Medulla oblongata (tissue), 1 donor: ENCODE measurements at regions not wholly inside any gene's neighbourhood (a gene's known extent, or its start where the extent isn't known, plus 50 kb on each side); places are given as distances from the start of the nearest gene placed in this dataset.

ENCODE experiments used
- DNase-seq: peaks from one replicate; pipeline ENCODE4 v3.0.0-alpha.2; 2015; ENCODE audit errors: extremely low spot score

DNA sequence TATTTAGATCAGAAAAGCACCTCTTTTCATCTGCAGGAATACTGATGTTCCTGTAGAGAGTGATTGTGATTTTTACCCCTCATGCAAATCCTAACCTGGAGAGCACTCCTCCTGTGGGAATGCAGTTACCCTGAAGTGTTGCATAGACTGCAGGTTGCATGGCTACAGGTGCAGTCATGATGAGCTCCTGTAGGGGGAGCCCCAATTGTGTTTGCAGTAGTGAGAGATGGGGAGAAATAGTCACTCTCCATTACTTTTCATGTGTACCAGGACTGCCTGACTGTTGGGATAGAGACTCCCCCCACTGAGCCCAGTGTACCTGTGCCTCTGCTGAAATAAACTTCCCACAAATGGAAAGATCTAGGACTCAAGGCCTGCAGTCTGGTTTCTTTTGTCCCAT, 1086.5 kb downstream of the SLC6A15 start:
- peak; percentile 36 for DNase-seq

DNA sequence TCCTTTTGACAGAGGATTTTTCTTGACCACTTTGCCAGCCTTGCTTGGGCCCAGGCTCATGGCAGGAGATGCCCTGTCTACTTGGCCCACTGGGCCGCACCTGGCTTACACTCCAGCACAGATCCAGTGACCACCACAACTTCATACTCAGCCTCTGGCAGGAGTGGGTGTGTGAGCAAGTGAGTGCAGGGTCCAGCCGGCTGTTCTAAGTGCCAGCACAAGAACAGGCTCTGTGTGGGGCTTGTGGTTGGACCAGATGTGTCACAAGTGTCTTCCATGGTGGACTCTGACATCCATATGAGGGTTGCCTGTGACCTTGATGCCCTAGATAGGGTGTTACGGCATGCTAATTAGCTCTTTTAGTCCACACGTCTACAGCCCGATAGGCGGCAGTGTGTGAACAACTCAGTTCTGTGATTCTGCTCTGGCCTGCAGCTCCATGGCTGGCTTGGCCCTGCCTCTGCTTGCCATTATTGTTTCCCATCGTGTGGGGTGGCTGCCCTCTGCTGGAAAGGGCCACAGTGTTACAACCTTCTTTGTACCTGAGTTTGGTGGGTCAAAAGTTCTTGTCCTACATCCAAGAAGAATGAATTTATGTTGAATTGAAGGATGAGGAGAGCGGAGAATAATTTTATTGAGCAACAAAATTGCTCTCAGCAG, 1089.1 kb downstream of the SLC6A15 start:
- DNase-seq = peak; percentile 61

DNA sequence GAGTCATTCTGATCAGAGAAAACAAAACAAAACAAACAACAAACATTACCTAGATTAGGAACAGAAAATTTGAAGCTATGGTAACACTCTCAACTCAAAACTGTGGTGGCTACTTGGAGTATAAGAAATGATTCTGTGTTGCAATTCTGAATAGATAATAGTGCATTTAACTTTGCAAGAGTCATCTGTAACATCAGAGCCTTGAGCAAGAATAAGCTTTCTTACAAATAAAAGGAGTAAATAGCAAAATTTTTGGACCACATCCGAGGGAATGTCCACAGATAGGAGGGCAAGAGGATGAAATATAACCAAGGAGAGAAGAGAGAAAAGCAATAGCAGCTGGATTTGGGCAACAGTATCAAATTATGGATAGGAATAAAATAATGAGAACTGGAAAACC, 1090.6 kb downstream of the SLC6A15 start:
- DNase-seq = no peak

DNA sequence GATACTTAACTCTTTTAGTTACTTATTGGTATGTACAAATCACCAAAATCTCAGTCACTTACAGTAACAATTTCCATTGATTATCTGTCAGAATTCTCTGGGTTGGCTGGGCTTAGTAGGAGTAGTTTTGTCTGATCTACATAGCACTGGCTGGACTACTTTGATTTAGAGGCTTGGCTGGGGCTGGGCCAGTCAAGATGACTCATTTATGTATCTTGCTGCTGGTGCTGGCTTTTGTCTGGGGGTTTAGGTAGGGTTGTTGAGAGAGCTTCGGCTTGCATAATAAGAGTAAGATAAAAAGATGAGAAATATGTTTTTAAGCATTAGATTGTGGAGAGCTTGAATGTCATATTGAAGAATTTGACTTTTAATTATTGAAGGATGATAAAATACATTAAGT, 1093.7 kb downstream of the SLC6A15 start:
- no peak for DNase-seq

DNA sequence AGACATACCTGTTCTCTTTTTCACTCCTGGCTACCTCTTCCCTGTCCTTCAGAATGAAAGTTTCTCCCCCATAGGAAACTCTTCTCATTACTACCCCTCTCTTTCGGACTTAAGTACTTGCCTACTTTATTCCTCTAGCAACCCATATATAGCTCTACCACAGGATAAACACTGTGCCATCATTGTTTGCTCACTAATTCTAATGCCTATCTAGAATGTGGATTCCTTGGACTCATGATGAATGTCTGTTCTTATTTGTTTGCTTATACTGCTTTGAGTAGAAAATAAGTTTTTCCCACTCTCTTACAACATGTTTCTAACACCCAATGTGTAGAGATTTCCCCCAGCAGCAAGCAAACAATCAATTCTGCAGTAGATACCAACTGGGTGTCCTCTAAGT, 1094.9 kb downstream of the SLC6A15 start:
- DNase-seq = no peak

DNA sequence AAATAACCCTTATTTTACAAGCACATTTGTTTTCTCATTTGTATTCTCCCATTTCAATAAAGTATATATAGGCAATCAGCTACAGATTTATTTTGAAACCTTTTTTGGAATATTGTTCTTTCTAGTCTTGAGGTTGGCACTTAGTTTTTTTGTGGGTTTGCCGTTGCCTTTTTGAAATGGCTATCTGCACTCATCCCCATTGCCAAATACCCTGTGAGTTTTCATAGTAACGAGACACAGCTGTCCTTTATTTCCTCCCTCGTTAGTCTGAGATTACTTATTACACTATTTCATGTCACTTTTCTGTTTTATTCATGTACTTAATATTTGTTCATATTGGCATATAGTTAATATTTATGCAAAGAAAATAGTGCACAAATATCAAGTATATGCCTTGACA, 1104.0 kb downstream of the SLC6A15 start:
- DNase-seq = no peak

DNA sequence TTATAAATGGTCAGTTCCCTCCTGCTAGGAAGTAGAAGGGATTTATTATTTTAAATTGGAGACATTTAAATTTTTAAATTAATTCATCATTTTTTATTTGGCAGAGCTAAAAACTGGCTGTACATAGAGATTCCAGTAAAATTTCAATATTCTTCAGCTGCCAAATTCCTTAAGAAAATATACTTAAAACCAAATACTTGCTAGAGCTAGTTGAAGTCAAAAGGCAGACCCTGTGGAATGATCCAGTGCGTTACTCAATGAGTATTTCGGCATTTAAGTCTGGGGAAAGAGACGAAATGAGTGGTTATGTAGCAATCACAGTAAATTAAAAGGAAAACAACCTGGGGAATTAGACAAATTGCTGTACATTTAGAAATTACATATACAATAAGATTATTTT, 1104.7 kb downstream of the SLC6A15 start:
- DNase-seq = no peak

DNA sequence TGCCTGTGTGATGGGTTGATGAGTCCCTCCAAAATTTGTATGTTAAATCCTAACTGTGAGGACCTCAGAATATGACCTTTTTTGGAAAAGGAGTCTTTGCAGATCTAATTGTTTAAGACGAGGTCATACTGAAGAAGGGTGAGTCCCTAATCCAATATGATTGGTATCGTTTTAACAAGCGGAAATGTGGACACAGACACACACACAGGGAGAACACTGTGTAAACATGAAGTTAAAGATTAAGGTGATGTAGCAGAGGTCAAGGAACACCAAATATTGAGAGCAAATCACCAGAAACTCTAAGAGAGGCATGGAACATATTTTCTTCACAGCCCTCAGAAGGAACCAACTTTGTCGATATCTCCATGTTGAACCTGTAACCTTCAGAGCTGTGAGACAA, 1106.7 kb downstream of the SLC6A15 start:
- no peak for DNase-seq

DNA sequence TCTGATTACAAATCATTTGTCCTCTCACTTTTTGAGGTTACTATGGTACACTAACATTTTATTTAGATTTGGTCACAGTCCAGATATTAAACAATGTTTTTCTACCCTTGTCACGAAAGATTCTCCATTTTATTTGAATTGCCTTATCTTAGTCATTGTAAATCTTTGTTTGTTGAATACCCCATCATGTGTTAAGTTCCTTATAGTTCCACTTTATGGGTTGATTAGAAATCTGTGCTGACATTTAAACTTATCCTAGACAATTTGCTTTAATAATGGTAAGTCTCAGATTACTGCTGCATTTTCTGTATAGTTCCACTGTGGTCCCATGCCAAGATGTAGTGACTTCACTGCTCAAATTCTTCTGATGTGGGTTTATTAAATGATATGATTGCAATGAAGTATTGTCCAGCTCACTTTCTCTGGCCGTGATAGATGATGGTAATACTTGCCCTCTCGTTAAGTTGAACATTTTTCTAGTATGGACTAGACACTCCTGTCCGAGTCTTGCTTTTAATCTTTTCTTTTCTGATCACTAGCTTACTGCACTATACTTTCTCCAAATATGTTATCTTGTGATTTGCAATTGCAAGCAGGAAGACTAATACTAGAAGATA, 1107.3 kb downstream of the SLC6A15 start:
- no peak for DNase-seq

DNA sequence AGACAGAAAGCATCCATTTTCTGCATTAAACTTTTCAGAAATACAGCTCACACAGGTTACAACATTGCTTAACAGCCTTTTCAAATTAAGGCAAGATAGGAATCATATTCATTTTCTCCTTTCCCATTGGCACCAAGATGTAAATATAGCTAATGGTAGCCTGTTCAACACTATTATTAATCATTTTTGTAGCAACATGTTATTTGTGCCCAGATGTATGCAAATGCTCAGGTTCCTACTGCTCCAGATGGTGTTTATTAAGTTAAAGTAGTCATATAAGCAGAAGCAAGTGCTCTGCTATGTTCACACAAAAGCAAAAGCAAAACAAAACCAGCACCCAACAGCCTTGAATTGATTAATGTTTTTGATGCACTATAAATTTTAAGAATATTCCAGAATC, 1110.6 kb downstream of the SLC6A15 start:
- no peak for DNase-seq

DNA sequence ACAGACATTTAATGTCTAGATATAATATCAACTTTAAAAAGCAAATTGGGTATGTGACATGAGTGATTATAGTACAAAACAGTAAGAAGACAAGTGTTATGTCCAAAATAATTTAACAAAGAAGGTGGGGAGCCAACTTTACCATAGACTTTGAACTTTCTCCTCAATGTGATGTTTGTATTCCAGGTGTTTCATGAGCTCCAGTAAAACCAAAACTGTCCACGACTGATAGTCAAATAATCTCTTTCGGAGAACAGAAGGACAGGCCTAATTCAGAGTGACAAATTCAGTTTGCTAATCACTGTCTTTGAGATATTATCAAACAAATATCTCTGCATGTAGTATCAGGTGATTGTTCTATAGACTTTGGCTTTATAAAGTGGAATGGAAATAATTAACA, 1112.6 kb downstream of the SLC6A15 start:
- DNase-seq = no peak

DNA sequence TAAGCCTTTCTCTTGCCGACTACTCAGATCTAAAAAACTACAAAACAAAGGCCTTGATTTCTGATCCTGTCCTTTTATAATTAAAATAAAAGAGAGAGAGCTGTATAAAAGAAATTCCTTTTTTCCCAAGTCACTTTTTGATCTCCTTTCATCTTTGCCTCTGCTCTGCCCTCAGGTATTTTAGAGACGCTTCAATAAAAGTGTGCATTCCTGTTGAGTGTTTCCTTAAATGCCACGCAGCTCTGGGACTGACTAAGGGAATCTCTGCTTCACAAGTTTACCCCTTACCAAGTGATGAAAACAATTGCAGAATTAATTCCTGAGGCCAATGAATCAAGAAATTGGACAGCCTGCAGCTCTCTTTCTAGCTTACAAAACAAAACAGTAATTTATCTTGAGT, 1109.8 kb downstream of the TMTC2 start:
- DNase-seq = no peak

DNA sequence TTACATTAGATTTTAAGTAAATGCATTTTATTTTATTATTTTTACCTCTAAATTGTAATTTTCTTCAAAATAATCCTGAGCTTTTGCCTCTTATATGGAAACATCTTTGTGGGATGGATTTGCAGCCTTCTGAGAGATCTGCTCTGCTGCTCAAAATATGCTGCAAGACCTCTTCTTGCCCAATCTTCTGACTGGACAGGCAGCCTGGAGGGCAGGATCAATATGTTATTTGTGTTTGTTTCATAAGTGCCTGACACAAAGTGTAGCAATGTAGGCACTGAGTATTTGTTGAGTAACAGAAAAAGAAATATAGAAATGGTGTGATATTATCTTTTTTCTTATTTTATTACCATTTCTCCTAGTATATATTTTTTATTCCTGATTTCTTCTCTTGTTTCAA, 1106.9 kb downstream of the TMTC2 start:
- no peak for DNase-seq

DNA sequence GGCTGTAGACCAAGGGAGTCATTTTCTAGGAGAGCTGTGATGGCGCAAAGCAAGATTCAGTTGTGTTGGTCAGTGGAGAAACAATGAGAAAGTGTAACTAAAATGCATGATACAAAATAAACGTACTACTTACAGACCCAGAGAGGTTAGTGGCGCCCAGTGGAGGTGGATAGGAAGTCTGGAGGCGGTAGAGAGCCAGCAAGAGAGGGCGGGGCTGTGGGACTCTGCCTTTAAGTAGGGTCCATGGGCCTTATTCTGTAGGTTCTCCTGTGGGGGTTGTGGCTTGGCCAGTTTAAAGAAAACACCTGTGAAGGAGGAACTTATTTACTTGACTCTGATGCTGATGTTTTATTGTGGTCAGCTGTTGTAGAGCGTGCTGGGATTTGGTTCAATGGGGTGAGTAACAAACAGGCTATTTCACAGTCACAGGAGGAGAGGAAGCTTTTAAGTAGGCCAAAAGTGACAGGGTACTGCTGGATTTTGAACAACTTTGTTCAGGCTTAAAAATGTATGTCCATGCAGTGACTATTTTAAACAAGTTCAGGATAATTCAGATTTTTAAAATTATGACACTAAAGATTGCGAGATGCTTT, 1097.7 kb downstream of the TMTC2 start:
- DNase-seq = no peak

DNA sequence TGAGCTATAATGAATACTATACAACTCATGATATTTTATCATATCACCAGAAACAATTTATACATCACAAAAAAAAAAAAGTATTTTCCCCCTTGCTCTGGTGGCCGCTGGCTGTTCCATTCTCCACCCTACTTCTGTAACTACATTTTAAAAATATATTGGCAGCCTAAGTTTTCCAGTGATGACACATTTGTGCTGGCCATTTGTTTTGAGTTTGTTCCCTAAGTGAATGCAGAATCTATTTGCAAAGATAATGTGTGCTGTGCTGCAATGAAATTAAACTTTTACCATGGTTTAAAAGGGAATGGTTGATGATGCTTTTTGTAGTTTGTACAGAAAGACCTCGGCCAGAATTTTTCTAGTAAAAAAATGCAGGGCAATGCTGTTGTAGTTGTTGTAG, 1092.8 kb downstream of the TMTC2 start:
- DNase-seq = no peak

DNA sequence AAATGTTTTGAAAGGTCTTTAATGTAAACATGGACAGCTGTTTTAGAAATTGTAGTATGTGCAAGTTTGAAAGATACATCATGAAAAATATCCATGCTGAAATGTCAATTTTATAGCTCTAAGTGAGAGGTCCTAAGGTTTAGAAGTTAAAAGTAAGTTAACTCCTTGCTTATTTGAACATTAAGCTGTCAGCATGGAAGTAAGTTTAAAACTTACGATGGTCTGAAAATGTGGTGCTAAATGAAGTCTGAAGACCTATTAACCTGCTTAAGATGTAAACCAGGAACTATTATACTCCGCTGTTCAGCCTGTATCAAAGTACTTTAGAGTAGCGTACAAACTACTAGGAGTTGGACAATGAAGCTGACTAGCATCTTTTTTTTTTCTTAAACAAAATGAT, 1082.4 kb downstream of the TMTC2 start:
- no peak for DNase-seq

DNA sequence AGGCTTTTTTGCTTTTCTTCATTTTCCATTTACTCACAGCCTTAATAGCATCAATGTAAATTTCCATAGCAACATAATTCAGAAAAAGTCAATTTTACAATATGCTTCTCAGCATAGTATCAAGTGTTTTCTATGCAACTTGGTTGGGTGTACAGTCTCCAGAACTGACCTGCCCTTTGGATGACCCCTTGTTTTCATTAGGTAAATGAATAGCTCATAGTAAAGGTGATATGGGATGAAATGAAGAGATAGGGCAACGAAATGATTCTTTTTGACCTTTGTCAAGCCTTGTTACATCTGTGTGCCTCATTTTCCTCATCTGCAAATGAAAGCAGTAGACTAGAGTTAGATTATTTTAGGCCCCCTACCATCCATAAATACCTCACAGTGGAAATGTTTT, 1081.0 kb downstream of the TMTC2 start:
- DNase-seq = no peak

DNA sequence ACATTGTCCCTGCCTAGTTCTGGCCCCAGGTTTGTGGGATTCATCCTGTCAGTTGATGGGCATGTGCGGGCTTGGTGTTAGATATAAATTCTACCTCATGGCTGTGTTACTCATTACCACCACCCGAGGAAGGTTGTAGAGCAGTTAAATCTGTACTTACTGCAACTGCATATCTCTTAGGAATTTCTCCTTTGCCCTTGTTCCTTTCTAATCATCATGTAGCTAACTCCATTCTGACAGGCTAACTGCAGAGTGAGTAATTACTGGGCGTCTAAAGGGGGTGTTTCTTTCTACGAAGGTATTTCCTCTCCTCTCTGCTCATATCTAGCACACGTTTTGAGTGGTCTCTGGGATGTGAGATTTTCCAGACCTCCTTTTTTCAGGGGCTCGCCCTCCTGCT, 1076.7 kb downstream of the TMTC2 start:
- no peak for DNase-seq

DNA sequence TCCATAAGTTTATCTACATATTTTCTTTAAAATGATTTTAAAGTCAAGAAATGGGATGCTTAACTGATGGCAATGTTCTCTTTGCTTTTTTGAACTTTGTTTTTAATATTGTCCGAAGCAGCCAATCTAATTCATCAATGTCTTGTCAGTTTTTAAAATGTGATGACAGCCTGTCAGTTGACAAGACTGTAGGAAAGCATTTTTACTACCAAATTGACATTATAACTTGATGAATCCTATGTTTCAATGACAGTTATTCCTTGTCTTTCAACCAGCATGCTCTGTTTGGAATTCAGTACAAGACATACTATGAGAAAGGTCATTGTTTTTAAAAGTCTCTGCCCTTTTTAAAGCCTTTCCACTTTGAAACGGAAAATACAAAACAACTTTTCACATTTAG, 1073.2 kb downstream of the TMTC2 start:
- DNase-seq = no peak

DNA sequence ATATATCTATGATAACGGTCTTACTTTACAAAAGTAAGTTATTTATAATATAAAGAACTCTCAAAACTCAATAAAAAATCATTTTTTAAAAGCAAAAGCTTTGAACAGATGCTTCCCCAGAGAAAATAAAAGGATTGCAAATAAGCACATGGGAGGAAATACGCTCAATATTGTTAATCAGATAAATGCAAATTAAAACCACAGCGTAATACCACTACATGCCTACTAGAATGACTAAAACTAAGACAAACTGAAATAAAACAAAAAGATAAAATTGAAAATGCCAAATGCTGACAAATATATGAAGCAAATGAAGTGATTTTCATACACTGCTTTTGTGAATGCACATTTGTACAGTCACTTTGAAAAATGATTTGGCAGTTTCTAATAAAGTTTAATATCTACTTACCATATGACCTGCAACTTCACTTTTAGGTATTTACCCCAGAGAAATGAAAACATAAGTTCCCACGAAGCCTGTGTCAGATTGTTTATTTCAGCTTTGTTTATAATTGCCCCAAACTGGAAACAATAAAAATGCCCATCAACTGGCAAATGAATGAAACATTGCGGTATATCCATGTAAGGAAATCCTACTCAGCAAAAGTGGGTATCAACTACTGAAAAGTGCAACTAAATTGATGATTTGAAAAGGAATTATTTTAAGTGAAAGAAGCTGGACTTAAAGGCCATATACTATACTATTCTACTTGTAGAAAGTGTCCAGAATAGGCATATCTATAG, 1072.4 kb downstream of the TMTC2 start:
- DNase-seq = no peak

DNA sequence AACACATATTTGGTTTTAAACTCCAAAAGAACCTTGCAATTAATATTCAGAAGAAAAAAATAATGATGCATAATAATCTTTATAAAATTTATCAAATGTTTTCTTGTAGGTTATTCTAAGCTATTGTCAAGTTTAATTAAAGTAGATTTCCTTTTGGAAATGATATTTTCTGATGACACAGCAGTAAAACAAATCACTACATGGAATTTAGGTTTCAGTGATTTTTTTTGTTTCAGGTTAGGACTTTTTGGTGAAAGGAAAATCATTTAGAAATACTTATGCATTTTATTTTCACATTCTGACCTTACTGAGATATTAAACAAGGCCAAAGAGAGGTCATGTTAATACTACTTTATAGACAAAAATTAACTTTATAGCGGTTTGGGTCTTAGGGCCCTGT, 1067.2 kb downstream of the TMTC2 start:
- no peak for DNase-seq

DNA sequence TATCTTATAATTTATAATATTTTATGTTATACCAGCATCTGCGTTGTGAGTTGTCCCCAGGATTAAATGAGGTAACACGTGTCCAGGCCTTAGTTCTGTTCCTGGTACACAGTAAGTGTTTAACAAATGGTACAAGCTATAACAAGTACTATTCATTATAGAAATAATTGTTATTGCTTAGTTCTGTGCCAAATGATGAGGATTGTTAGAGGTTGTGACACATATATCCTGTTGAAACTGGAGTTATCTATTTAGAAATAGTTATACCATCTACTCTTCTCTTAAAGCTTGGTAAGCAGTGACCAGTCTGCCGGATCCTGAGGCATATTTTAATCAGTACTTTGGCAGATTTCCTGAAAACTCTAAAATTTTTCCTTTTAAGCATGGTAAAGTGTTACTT, 1066.5 kb downstream of the TMTC2 start:
- DNase-seq = no peak

DNA sequence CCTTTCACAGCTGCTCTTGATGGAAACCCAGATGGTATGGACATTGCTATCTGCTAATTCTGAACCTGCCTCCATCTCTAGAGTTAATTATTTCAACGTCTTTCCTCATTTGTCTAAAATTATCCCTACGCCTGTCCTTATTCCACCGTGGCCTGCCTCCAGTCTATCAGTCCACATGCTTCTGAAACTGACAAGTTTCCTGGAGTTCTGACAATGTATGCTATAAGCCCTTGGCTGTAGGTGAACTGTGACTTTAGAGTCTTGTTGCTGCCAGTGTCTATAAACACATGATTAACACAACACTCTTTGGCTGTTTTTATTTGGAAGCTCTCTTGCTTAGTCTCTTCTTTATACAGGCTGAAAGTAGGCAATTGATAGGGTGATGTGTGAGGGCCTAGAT, 1052.9 kb downstream of the TMTC2 start:
- DNase-seq = no peak
